DOHH2 (cell line): ENCODE measurements at regions not wholly inside any gene's neighbourhood (a gene's known extent, or its start where the extent isn't known, plus 50 kb on each side); places are given as distances from the start of the nearest gene placed in this dataset.

Experiments used
- EZH2phosphoT487 ChIP-seq: fragments of 200-600 bp; sonication (generic); IDR thresholded peaks from 2 replicates; pipeline ENCODE4 v1.6.1; 2017; ENCODE audit warnings: borderline replicate concordance, mild to moderate bottlenecking, antibody characterized with exemption, low read length, moderate library complexity, mixed read lengths
- TF ChIP-seq, protein P1 (sequence below): fragments of 200-600 bp; sonication (generic); IDR thresholded peaks from one replicate; pipeline ENCODE4 v1.5.1; 2014; ENCODE audit warnings: antibody characterized with exemption, mild to moderate bottlenecking, low read depth, low read length; ENCODE audit not compliant: poor library complexity, severe bottlenecking

DNA sequence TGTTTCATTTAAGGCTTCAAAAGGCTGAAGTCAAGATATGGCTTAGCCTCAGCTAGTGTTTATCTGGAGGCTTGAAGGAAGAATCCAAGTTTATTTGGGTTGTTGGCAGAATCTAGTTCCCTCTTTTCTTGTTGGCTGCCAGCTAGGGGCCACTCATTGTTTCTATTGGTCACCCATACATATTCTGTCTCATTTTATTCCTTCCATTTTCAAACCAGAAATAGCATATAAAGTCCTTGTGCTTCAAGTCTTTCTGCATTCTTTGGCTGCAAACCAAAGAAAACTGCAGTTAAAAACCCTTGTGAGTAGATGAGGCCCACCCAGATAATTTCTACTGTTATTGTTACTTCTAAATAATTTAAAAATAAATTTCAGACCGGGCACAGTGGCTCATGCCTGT lies 301.7 kb downstream of the OXSM start:
- TF ChIP-seq, protein P1, sequence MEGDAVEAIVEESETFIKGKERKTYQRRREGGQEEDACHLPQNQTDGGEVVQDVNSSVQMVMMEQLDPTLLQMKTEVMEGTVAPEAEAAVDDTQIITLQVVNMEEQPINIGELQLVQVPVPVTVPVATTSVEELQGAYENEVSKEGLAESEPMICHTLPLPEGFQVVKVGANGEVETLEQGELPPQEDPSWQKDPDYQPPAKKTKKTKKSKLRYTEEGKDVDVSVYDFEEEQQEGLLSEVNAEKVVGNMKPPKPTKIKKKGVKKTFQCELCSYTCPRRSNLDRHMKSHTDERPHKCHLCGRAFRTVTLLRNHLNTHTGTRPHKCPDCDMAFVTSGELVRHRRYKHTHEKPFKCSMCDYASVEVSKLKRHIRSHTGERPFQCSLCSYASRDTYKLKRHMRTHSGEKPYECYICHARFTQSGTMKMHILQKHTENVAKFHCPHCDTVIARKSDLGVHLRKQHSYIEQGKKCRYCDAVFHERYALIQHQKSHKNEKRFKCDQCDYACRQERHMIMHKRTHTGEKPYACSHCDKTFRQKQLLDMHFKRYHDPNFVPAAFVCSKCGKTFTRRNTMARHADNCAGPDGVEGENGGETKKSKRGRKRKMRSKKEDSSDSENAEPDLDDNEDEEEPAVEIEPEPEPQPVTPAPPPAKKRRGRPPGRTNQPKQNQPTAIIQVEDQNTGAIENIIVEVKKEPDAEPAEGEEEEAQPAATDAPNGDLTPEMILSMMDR = no peak
- no peak for TF ChIP-seq EZH2phosphoT487
